Aorta (tissue), 5 donors: ENCODE measurements at regions not wholly inside any gene's neighbourhood (a gene's known extent, or its start where the extent isn't known, plus 50 kb on each side); places are given as distances from the start of the nearest gene placed in this dataset.

Experiments
- ATAC-seq: fragments of 200-7000 bp; cut with Tn5 transposase; one replicate; pipeline ENCODE4 v1.9.1; 2022; ENCODE audit warnings: moderate library complexity; ENCODE audit not compliant: low FRiP score
- DNase-seq, 2 donors: peaks; one replicate each; pipeline ENCODE4 v3.0.0-alpha.2; 2020
- H3K27ac ChIP-seq, 2 donors: one replicate each; pipeline ENCODE4 v1.5.1; 2013; ENCODE audit warnings: low read length in 2 of 2, mild to moderate bottlenecking in 2 of 2, moderate library complexity in 2 of 2, control low read depth in 1 of 2, inconsistent platforms in 1 of 2, low read depth in 1 of 2
- H3K27me3 ChIP-seq, 2 donors: one replicate each; pipeline ENCODE4 v1.6.1; 2013; ENCODE audit warnings: control low read depth in 1 of 2, low read length in 1 of 2, mild to moderate bottlenecking in 1 of 2, moderate library complexity in 1 of 2; ENCODE audit not compliant: insufficient read depth in 2 of 2, control insufficient read depth in 1 of 2
- H3K36me3 ChIP-seq, 2 donors: one replicate each; pipeline ENCODE4 v1.6.1; 2013; ENCODE audit warnings: control low read depth in 1 of 2, low read length in 1 of 2, mild to moderate bottlenecking in 1 of 2; ENCODE audit not compliant: insufficient read depth in 2 of 2, control insufficient read depth in 1 of 2
- H3K4me1 ChIP-seq, 2 donors: one replicate each; pipeline ENCODE4 v1.6.1; 2013; ENCODE audit warnings: low read length in 2 of 2, control low read depth in 1 of 2, mild to moderate bottlenecking in 1 of 2, moderate library complexity in 1 of 2; ENCODE audit not compliant: insufficient read depth in 2 of 2, control insufficient read depth in 1 of 2
- H3K4me3 ChIP-seq, 2 donors: one replicate each; pipeline ENCODE4 v1.5.1; 2013; ENCODE audit warnings: low read length in 2 of 2, control low read depth in 1 of 2, mild to moderate bottlenecking in 1 of 2
- H3K9me3 ChIP-seq: one replicate; pipeline ENCODE4 v1.6.1; 2013; ENCODE audit warnings: mild to moderate bottlenecking, low read length; ENCODE audit not compliant: control insufficient read depth
- WGBS, 2 donors: extraction: QIAGEN DNeasy Blood & Tissue Kit; methylation state at CpG; one replicate each; pipeline ENCODE4 v1.1.7; 2013; 5-methylcytosine and 5-hydroxymethylcytosine counted together
- intact Hi-C, 2 donors: fragments of 100-400 bp; cut with DNase I; formaldehyde crosslinking; loops; one replicate each; pipeline versions ENCODE4 v1.14.2 to v1.15.0; 2022
- donor health status: healthy with polysubstance abuse.
- donor health status: Bipolar disorder and iron deficiency.
- donor health status: DM: no; HTN: no; CAD: no.
- donor health status: DM: no; HTN: no; CAD: no.
- donor health status: DM: yes; HTN: yes; CAD: no.

DNA sequence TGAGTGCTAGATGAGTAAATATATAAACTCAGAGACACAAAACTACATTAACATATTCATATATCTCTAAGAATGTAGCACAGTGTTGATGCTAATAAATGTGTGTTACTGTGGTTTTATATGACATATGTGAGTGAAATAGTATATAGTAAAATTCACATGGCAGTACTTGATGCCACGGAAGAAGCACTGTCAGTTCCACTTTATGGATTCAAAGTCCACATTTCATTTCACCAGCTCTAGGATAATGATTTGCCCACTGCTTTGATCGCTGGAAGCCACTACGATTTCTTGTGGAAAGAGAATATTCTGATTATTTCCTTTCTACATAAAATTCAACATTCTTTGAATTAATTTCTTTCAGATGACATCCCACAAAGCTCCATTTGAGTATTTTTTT is 181.2 kb downstream of the GBA3 start:
- Histone ChIP-seq H3K4me3 (no peak overlapping the region), H3K36me3 (no peaks in the 10 kb centered on the region), H3K9me3 (no peaks in the 10 kb centered on the region), H3K27ac (no peak overlapping the region), H3K27me3 (peaks cover 0 to 2% of the 10 kb centered on the region in 2 donors), H3K4me1 (no peaks in the 10 kb centered on the region)
- no peak for DNase-seq
- intact Hi-C loops = no loop called here
- 82 to 89% methylated on average over 3 of the region's 3 CpGs for WGBS, 2 donors
- no peak for ATAC-seq

DNA sequence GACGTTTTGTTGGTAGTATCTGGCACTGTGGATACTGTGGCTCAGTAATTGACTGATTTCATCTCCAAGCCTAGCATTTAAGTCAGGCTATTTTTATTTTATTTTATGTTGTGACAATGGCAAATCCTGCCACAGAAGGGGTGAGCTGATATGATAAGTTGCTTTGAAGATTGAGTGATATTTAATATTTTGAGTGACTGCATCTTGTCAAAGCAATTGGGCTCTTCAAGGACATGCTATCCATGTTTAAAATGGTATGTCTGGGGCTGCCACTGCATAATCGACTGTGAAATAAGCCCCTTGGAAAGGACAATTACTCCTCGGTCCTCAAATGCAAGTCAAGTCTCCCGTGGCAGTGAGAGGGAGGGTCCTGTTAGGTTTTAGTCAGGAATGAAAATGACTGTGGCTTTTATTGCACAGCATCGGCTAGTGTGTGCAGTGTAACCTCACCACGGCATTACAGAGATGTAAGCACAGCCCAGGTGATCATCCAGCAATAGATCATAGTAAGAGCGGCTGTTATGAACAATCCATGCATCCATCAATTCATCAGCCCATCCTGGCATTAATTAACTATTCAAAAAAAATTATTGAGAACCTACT is 178.2 kb downstream of the GBA3 start:
- no peak overlapping the region for H3K27ac ChIP-seq
- 65 to 73% methylated on average over 7 of the region's 7 CpGs for whole genome bisulfite sequencing, 2 donors
- no peaks in the 10 kb centered on the region for H3K4me1 ChIP-seq
- intact Hi-C loops = no loop called here
- DNase-seq (no peak), ATAC-seq (no peak)
- no peak overlapping the region for H3K4me3 ChIP-seq
- H3K27me3 ChIP-seq = peaks cover 0 to 2% of the 10 kb centered on the region in 2 donors
- H3K9me3 ChIP-seq = no peaks in the 10 kb centered on the region
- H3K36me3 ChIP-seq = no peaks in the 10 kb centered on the region

DNA sequence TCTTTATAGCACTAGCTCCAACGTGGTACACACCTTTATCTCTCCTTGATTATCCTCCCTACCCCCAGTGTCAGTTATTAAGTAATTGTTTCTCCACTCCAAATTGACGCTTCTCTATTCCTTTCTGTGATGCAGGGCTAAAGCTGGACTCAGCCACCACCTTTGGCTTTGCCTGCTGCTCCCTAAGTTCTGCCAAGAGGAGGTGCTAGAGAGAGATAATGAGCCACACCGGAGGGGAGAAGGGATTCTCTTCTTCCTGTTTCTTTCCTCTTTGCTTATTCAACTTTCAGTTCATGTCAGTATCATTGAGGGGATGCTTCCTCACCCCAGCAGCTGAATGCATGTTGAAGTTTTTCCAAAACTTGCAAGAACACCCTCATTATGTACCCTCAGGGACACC is 176.5 kb downstream of the GBA3 start:
- DNase-seq (no peak), ATAC-seq (no peak)
- WGBS, 2 donors = 39% methylated on average over 3 of the region's 3 CpGs
- Histone ChIP-seq H3K36me3 (no peaks in the 10 kb centered on the region), H3K27me3 (no peaks in the 10 kb centered on the region), H3K9me3 (no peaks in the 10 kb centered on the region), H3K4me1 (no peaks in the 10 kb centered on the region), H3K27ac (no peak overlapping the region), H3K4me3 (no peak overlapping the region)
- intact Hi-C loops = no loop called here
